HG03196 (cell line): ENCODE measurements at regions not wholly inside any gene's neighbourhood (a gene's known extent, or its start where the extent isn't known, plus 50 kb on each side); places are given as distances from the start of the nearest gene placed in this dataset.
"Not testable (repeated sequence)": the region's sequence is repeated elsewhere in the genome, so short reads cannot be mapped to it uniquely, and the experiment has no call there.

ENCODE experiments used
- ATAC-seq: cut with Tn5 transposase; IDR thresholded peaks from one replicate; pipeline ENCODE4 v1.9.1; 2021; ENCODE audit not compliant: unreplicated experiment

GRCh38 chr9:17888964-17889363 lies 310.1 kb downstream of the SH3GL2 start:
- ATAC-seq, result not testable (repeated sequence)

- ATAC-seq, result no peak
Observed at GRCh38 chr9:17894501-17895160, 315.8 kb downstream of the SH3GL2 start.

DNA sequence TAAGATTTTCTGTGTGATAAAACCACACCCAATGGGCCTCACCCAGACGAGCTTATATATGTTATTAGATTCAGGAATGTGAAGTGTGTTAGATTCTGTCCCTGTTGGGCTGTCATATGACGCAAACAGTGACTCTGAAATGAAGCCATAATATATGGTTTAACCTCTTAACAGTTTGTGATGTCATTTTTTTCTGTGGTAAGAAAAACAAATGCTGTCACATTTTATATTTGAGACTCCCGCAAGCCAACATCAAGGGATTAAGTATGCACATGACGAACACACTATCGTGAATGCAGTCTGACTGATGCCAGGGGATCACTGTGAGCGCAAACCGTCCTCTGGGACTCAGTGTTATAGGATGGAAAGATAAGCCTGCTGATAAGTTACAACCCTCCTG lies 321.7 kb downstream of the SH3GL2 start:
- ATAC-seq, result no peak

GRCh38 chr9:17905366-17905765 lies 326.5 kb downstream of the SH3GL2 start:
- ATAC-seq, result no peak

DNA sequence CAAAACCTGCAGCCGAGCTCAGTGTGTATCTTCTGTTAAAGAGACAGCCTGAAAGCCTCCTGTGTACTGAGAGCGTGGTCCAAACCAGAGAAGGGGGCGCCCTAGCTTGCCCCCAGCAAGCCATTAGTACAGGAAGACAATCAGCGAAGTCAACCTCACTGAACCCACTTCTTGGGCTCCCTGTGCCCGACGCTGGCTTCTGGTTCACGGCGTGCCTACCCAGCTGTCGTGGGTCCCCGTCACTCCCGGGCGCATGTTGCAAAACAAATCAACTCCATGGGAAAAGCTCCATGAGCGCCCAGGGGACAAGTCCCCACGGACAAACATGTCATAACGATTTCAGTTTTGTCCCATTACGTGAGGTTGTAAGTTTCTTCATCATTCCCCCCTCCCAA lies 326.9 kb downstream of the SH3GL2 start:
- no peak for ATAC-seq

GRCh38 chr9:17906176-17906840 lies 327.4 kb downstream of the SH3GL2 start:
- ATAC-seq, result no peak

DNA sequence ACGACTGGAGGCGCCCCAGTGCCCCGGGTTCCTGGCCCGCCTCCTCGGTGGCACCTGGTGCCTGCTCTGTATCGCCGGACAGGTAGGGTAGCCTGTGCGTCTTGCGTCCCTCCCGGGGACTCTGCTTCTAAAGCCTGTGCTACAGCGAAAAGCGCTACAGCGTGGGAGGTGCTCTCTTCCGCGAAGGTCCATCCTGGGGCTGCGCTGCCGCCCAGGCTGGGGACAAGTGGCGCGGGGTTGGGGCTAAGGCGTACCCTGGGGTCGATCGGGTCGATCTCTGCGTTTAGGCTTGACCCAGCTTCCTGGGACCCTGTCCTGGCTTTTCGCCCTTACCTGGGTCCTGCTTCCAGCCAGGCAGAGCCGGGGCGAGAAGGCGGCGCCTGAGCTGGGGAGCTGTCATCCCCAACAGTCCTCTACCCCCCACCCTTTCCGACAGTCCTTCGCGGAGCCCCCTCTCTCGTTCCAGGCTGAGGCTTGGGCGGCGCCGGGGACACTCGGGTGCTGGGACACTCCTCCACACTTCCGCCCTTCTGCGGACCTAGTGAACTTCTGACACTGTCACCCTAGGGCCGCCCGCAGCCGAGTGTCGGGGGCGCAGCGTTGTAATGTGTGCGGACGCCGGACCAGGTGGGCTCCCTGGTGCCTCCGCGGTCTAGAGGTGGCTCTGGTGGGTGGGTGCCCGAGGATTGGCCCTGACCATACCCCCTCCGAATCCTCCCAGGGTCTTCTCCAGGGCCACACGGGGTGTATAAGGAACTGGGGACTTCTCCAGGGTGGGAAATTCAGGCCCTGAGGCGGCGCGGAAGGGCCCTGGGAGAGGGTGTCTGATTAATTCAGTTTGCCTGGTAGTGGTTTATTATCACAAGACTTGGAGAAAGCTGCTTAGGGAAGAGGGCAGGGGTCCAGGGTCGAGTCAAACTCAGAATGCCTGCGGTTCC lies 328.2 kb downstream of the SH3GL2 start:
- ATAC-seq, result no peak

GRCh38 chr9:17907779-17908508 lies 329.1 kb downstream of the SH3GL2 start:
- no peak for ATAC-seq

DNA sequence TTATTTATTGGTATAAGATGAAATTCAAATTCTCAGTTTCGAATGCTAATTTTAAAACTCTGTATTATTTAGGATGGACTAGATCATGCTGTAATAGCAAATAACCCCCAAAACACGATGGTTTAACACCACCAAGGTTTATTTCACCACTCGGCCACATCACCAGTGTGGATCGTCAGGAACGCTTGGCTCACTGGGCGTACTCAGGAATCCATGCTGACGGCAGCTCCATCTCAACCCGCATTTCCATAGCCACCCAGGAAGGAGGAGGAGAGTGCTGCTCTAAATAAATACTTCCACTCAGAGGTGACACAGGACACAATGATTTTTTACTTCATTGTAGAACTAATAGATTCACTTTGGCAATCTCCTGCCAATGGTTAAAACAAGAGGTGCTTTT lies 347.4 kb downstream of the SH3GL2 start:
- no peak for ATAC-seq

- no peak for ATAC-seq
Observed at GRCh38 chr9:17927616-17928015, 348.8 kb downstream of the SH3GL2 start.

- no peak for ATAC-seq
Observed at GRCh38 chr9:17928228-17928627, 349.4 kb downstream of the SH3GL2 start.

GRCh38 chr9:17928768-17929167 lies 349.9 kb downstream of the SH3GL2 start:
- no peak for ATAC-seq

GRCh38 chr9:17929506-17929905 lies 350.6 kb downstream of the SH3GL2 start:
- no peak for ATAC-seq

DNA sequence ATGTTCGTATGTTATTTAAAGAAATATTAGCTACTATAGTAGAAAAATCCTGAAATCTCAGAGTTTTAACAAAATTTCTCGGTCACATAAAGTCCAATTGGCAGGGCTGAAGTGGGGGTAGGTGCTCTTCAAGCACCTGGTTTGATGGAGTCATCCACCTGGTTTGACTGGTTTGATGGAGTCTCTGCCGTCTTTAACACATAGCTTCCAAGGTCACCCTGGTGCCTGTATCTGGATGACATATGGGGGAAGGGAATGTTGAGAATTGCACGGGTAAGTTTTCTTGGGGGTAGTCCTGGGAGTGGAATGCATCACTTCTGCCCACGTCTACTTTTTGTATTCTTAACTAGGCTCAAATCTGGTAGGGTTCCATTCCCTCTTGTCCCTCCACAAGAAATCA lies 351.2 kb downstream of the SH3GL2 start:
- no peak for ATAC-seq

- no peak for ATAC-seq
Observed at GRCh38 chr9:17936365-17936764, 357.5 kb downstream of the SH3GL2 start.

DNA sequence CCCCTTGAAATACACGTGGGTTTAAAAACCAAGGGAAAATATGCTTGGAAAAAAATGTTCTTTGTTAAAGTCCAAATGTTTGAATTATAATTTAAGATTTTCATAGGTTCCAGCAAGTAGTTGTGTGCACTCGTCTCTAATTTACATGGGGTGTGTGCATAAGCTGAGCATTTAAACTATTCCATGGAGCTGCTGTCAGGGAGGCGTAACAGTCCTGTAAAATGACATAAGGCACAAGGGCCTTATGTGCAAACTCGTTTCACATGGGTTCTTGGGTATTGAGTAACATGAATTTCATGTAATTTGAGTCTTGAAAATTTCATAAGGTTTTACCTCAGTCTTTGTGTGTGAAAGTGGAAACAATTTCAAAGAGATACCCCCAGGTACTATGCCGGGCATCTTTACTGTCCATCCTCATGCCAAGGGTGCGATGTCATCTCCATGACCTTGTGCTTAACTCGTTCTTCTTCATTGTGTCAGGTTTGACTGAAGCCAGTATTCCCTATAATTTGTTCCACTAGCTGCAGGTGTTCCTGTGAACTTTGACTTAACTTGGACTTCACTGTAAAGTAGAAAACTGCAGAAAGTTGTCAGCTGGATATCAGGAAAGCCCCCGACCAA lies 359.3 kb downstream of the SH3GL2 start:
- no peak for ATAC-seq

DNA sequence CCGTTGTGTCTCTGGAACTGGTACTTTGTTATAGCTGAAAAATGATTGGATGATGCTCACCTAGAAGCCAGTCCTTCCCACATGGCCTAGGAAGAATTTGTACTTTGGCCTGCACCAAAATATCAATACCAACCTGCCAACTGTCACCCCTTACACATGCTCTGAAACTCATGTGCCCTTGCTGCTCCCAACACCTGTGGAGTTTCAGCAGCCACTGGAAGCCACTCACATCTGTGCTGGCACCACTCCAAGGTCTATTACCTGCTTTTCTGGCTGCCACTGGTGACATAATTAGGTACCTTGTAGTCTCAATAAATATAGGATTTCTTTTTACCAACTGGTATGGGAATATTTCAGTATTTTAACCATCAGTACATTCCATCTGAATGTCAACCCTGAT lies 363.6 kb downstream of the SH3GL2 start:
- ATAC-seq, result no peak

GRCh38 chr9:17955409-17955808 lies 376.5 kb downstream of the SH3GL2 start:
- ATAC-seq, result no peak

DNA sequence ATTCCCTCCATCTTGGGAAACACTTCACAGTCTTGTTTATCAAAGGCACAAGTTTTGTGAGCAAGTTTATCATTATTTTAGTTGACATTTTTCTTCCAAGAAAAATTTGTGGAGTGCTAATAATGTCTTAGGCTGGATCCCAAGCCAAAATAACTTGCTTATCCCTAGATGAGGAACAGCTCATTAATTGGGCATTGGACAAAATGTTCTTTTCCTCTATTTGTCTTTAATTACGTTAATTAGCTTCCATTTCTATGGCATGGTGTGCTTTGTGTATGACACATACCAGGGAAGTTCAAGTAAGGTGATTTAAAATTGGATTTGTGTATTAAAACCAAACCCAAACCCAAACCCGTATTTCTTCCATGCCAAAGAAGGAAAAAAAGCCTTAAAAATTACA lies 379.5 kb downstream of the SH3GL2 start:
- ATAC-seq, result no peak

- no peak for ATAC-seq
Observed at GRCh38 chr9:17962747-17963146, 383.9 kb downstream of the SH3GL2 start.

- no peak for ATAC-seq
Observed at GRCh38 chr9:17963498-17963897, 384.6 kb downstream of the SH3GL2 start.
